C1 segment of cervical spinal cord (tissue), 14 donors: ENCODE measurements at regions not wholly inside any gene's neighbourhood (a gene's known extent, or its start where the extent isn't known, plus 50 kb on each side); places are given as distances from the start of the nearest gene placed in this dataset.

Source experiments
- DNase-seq, 14 donors: peaks; one replicate each; lab custom pipeline; 2025; lab: John Stamatoyannopoulos, UW

DNA sequence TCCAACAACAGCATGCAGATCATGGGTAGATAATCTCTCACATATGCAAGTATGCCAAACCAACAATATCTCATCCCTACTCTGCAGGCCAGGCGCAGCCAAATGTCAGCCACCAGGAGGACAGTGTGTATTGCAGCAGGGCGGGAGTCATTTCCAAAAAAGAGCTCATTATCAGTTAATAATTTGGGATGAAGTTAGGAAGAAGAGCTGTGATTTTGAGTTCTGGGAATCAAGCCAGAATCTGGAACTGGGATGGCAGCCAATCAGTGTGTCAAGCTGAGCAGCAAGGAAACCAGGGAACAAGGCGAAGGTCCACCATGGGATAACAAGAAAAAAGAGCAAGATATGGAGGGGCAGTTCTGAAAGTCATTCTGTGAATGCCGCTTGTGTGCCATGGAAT is 88.2 kb upstream of the CAMK2D start:
- peak in 6 of 14 donors; percentile 4 to 98 (median 18) for DNase-seq

DNA sequence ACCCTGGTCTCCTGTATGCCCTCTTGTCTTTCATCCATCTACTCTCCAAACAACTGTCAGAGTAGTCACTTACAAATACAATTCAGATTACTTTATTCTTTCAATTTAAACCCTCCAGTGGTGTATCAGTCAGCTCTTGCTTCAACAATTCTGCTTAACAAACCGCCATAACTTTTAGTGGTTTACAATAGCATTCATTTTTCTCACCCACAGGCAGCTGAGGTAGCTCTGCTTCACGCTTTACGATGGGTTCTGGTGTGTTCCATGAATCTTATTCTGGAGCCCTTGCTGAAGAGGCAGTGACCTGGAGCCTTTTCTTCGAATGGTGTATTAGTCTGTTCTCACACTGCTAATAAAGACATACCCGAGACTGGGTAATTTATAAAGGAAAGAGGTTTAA is 86.2 kb upstream of the CAMK2D start:
- no peak for DNase-seq

- no peak for DNase-seq
These were observed 84.9 kb upstream of the CAMK2D start for GRCh38 chr4:113846433-113846832.

DNA sequence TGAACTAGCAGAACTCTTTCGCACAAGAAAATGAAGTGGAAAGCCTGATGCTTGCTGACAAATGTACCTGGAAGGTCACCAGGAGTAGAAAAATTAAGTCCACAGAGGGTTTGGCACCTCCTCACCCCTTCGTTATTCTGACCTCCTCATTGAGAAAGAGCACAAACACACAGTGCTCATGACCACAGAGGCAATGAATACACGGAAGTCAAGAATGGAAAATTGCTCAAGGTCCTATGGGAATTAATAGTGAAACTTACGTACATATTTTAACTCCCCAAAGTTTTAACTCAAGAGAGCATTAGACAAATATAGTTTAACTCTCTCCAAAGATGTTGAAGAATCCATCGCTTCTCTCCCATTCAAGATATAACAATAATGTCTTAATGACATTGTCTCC is 83.6 kb upstream of the CAMK2D start:
- no peak for DNase-seq

DNA sequence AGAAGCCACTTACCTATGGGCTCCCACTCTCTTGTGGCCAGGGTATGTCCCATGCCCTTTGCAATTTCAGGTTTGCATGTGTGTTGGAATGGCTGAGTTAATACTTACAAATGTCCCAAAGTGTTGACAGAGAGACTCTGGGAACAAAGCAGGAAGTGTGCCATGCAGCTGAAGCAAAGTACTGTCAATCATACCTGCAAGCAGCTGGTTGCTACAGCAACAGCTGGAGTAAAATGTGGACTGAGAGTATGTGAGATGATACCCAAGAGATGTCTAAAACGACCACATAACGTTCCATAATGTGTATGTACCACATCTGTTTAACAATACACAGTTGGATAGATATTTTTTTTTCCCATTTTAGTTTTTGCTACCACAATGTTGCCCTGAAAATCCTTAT is 82.8 kb upstream of the CAMK2D start:
- DNase-seq, result no peak

DNA sequence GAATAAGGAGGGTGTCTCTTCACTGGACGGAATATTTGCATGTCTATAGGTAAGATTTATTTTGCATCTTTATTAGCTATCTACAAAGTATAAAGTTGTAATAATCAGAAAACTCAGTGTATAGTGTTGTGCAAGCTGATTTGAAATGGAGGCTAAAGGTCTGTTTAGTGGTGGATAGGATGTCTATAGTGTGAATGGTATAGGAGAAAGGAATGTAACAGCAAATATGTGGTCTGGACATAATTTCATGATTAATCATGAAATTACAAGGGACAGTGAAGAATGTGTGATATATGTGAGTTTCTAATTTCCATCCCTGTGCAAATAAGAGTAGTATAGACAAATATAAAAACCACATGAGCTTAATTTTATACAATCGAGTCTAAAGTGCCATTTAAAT is 79.3 kb upstream of the CAMK2D start:
- DNase-seq, result no peak

GRCh38 chr4:113838460-113838859 is 76.9 kb upstream of the CAMK2D start:
- DNase-seq, result no peak

DNA sequence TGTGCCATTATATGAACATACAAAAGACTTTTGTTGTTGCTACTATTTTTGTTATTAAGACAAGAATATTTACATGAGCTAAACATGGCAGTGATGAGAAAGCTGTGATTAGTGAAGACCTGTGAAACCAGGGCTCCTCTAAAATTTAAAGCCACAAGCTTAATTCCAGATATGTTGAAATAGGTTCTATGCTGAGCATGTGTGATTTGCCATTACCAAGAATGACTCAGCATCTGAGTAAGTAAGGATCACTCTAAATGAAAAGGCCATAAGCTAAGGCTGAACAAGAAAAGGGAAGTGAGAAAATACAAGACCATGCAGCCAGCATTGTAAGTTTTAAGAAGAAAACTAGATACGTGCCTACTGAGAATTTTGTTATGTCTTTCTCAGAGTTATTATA is 75.9 kb upstream of the CAMK2D start:
- DNase-seq, result no peak

GRCh38 chr4:113835005-113835404 is 73.5 kb upstream of the CAMK2D start:
- no peak for DNase-seq

GRCh38 chr4:113834298-113834697 is 72.8 kb upstream of the CAMK2D start:
- DNase-seq, result no peak

- DNase-seq, result no peak
These were observed 71.3 kb upstream of the CAMK2D start for GRCh38 chr4:113832803-113833202.

DNA sequence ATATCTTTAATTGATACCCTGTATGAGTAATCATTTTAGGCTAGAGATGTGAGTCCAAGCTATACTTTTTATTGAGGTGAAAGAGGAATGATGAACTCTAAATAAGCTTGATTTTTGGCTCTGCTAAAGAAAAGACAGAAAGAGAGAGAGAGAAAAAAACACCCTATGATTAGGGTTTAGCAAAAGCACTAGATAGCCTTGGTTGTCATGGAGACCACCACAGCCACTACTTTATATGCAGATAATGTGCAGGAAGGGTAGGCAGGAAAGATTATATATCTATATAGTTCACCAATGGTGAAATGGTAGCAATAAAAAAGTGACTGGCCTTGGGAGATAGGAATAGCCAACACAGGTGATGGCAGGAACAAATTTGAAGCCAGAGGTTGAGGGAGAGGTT is 69.9 kb upstream of the CAMK2D start:
- no peak for DNase-seq

DNA sequence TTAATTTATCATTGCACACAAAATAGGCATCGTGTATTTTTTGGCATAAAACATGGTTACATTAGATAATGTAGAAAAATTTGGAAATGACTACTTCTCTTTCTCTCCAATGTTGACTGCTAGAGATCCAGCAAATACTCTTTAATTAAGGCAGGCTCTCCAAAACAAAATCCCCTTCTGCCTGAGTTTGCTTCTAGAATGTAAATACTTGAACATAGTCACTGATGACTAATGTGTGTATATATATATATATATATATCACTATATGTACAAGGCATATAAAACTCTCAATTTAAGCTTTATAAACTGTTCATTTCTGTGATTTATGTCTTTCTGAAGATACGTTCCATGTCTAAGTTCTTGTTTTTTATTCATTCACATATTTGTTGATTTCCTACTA is 67.2 kb upstream of the CAMK2D start:
- no peak for DNase-seq

DNA sequence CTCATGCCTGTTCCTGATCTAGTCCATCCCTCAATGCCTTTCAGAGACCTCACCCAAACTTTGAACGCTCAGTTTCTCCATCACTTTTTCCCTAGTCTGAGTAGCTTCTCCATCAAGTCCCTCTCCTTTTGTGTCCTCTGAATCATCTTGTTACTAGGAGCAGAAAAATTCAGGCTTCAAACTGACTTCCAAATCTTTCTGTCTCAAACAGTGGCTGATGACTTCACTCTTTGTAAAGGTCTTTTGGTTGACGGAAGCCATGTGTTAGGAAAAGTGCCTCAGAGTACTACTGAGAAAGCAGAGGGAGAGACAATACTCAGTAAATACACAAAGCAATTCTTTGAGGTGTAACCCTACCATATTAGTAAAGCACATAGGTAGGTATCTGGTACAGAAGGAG is 65.7 kb upstream of the CAMK2D start:
- no peak for DNase-seq

GRCh38 chr4:113826421-113826820 is 64.9 kb upstream of the CAMK2D start:
- peak in 1 of 14 donors; percentile 88 for DNase-seq

DNA sequence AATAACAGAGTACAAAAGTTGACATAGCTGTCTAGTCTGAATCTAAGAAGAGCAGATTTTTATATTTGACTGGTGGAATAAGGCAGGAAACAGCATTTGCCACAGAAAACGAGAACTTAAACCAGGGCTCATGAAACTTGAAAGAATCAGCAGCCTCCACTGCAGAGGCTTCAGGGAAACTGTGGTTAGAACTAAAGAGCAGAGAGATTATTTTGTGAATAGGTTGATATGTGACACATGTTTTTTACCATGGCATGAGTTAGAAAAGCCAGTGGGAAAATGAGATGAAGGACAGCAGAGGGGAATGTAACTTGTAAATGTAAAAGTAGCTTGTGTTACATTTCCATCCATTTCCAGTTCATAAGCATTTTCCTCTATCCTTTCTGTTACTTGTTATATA is 63.7 kb upstream of the CAMK2D start:
- peak in 1 of 14 donors; percentile 2 for DNase-seq

DNA sequence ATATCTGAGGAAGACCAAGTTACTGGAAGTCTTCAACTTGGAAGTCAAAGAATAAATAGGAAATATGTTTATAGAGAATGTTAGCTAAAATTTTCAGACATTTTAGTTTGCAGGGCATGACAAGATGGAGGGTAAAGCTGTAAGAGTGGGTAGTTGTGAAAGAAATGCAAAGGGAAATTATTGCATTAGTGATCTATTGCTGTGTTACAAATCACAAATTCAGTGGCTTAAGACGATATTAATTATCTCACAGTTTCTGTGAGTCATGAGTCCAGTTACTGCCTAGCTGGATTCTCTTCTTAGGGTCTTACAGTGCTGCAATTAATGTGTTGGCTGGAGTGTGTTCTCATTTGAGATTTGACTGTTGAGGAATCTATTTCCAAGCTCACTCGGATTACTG is 62.9 kb upstream of the CAMK2D start:
- no peak for DNase-seq

- no peak for DNase-seq
These were observed 61.7 kb upstream of the CAMK2D start for GRCh38 chr4:113823291-113823659.

GRCh38 chr4:113822555-113823290 is 61.2 kb upstream of the CAMK2D start:
- no peak for DNase-seq

DNA sequence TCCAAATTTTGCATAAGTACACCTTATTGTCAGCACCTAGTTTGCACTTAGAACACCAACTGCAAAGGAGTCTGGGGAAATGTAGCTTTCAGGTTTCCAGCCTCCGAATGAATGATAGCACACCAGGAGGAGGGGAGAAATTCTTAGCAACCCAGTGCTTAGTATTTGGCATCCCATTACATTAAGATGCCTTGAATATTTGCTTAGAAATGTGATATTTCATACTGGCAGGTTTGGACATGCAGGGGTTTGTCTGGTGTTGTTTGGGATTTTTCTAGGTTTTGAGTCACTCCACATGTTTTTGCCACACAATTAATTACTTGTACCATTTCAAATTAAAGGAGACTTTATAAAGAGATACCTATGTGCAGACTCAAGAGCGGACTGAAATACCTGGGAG is 60.3 kb upstream of the CAMK2D start:
- DNase-seq, result no peak

GRCh38 chr4:113820108-113820507 is 58.6 kb upstream of the CAMK2D start:
- DNase-seq, result no peak

DNA sequence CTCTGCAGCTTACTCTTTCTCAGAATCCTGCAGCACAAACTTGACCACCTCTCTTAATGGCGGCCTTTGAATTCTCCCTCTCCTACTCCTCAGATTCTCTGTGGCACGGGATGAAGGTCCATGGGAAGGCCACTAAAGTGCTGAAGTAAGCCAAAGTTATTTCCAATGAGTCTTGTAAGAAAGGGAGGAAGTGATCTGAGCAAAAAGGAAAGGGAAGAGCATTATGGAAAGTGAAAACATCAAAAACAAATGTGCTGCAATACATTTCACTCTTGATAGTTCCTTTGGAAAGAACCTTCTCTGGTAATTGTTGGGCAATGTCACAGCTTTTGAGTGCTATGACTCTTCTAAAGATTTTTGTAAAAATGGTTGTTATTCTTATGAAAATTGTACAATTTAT is 54.3 kb upstream of the CAMK2D start:
- DNase-seq, result no peak

DNA sequence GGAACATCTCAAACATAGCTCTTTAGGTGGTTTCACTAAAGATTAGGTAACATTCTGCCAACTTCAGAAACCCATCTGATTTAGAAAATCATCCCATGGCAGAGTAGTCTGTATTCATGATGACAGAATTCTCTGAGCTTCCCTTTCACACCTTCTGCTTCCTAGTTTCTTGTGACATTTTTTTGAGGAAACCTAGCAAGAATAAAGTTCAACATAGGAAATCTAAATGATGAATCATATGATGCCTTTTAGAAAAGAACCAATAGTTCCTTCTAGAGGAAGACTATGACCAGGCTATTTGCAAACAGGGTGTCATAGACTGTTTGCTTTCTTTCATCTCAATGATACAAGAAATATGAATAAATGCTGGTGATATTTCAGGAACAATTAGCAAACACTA is 49.8 kb upstream of the CAMK2D start:
- DNase-seq, result no peak
